HG03139 (cell line): ENCODE measurements at regions not wholly inside any gene's neighbourhood (a gene's known extent, or its start where the extent isn't known, plus 50 kb on each side); places are given as distances from the start of the nearest gene placed in this dataset.
"Not testable (repeated sequence)": the region's sequence is repeated elsewhere in the genome, so short reads cannot be mapped to it uniquely, and the experiment has no call there.

Experiments
- ATAC-seq: cut with Tn5 transposase; IDR thresholded peaks from one replicate; pipeline ENCODE4 v1.9.1; 2021; ENCODE audit not compliant: unreplicated experiment

GRCh38 chr12:23236066-23236780, 611.3 kb downstream of the ETNK1 start:
- no peak for ATAC-seq

DNA sequence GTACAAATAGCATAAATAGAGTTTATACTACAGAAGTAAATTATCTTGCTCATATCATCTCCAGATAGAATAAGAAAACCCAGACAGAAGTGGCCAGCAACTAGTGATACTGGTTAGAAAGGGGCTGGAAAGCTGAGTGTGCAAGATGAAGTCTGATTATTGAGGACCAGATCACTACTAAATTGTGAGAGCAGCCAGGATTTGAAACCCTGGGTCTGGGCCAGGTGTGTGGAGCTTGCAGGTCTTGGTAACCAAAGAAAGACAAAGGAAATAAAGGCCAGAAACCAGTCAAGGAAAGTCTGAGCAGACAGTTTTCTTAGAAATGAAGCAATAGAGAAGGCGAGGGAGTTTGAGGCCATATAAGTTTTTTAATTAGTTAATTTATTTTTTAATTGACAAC, 611.8 kb downstream of the ETNK1 start:
- no peak for ATAC-seq

DNA sequence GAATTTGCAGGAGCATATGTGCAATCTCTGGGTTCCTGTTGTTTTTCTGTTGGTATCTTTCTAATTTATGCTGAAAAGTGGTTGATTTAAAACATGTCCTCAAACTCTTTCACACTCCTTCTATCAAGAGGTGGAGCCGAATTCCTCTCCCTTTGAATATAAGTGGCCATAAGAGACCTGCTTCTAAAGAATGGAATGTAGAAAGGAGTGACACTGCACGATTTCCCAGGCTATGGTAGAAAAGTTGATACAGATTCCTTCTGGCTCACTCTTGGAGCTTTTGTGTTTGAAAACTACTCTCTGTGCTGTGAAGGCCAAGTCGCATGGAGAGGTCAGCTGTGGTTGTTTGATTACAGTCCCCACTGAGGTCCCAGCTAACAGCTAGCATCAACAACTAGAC, 613.2 kb downstream of the ETNK1 start:
- ATAC-seq, result no peak

- ATAC-seq, result no peak
Measured at GRCh38 chr12:23238957-23239356, 614.0 kb downstream of the ETNK1 start.

- no peak for ATAC-seq
Measured at GRCh38 chr12:23245186-23245585, 620.2 kb downstream of the ETNK1 start.

DNA sequence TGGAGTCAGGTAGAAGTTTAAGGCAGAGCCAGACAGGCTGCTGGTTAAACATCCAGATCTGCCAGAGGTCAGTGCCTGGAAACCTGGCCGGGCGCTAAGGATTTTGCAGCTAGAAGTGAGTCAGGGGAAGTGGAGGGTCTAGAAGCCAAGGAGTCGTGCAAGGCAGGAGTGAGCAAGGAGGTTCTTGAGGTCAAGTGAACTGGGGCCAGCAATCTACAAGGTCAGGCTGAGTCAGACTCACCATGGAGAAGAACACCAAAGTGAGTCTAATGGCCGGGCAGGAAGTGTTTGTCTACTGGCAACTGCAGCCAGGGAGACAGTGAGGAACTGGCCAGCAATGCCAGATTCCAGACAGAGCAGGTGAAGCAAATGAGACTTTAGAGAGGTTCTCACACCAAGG, 628.2 kb downstream of the ETNK1 start:
- ATAC-seq, result no peak

- not testable (repeated sequence) for ATAC-seq
Measured at GRCh38 chr12:23253910-23254309, 628.9 kb downstream of the ETNK1 start.

- ATAC-seq, result no peak
Measured at GRCh38 chr12:23259558-23259957, 634.6 kb downstream of the ETNK1 start.

GRCh38 chr12:23262670-23263069, 637.7 kb downstream of the ETNK1 start:
- ATAC-seq, result no peak

DNA sequence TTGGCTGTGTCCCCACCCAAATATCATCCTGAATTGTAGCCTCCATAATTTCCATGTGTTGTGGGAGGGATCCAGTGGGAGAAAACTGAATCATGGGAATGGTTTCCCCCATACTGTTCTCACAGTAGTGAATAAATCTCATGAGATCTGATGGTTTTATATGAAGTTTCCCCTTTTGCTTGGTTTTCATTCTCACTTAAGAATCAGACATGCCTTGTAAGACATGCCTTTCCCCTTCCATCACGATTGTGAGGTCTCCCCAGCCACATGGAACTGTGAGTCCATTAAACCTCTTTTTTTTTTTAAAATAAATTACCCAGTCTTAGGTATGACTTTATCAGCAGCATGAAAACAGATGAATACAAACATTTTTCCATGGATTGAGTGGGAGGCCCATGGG, 652.9 kb downstream of the ETNK1 start:
- ATAC-seq, result no peak

GRCh38 chr12:23281295-23281694, 656.3 kb downstream of the ETNK1 start:
- no peak for ATAC-seq

- ATAC-seq, result no peak
Measured at GRCh38 chr12:23282701-23283100, 657.7 kb downstream of the ETNK1 start.

DNA sequence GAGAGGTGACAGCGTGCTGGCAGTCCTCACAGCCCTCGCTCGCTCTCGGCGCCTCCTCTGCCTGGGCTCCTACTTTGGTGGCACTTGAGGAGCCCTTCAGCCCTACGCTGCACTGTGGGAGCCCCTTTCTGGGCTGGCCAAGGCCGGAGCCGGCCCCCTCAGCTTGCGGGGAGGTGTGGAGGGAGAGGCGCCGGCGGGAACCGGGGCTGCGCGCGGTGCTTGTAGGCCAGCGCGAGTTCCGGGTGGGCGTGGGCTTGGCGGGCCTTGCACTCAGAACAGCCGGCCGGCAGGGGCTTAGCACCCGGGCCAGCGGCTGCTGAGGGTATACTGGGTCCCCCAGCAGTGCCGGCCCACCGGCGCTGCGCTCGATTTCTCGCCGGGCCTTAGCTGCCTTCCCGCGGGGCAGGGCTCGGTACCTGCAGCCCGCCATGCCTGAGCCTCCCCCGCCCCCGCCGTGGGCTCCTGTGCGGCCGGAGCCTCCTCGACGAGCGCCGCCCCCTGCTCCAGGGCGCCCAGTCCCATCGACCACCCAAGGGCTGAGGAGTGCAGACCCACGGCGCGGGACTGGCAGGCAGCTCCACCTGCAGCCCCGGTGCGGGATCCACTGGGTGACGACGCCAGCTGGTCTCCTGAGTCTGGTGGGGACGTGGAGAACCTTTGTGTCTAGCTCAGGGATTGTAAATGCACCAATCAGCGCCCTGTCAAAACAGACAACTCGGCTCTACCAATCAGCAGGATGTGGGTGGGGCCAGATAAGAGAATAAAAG, 661.0 kb downstream of the ETNK1 start:
- ATAC-seq, result not testable (repeated sequence)

DNA sequence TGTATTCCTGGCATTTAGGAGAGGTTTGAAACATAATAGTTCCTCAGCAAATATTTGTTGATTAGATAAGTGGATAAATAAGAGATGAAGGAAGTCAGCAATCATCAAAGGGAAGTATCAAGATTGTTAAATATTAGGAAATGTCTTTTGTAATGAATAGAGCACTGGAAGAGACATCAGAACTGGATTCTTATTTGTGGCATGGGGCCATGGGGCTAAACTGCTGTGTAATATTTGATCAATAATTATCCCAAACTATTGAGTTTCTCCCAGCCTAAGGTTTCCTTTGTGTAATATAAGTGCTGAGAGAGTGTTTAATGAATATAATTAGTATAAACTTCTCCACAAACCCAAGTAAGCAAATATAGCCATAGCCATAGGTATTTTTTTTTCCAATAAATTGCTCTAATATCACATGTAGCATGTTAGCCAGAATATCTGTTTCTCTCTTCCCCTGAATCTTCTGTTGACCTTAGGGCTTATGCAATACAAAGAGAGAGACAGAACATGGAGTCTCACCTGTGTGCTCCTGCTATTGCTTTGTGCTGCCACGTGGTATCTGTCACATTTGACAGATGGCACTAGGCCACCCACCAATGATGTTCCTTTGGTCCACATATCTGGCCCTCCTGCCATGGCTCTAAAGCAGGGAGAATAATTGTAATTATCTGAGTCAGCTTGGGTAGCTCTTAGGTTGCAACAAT, 658.7 kb downstream of the SOX5 start:
- no peak for ATAC-seq

DNA sequence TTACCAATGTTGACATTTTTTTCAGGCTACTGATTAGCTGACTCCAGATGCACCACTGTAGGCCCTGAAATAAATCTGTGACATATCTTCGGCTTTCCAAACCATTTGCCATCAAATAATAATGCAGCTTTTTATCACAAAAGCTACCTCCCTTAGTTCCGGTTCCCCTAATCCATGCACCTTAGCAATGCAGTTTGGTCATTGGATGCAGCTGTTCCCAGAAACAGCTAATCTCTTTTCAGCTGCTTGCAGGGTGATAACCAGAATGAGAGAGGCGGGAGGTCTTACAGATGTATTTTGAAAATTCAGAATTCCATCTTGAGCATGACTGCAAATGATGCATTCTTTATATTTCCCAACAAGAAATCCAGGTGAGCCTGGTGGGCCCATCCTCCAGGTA, 646.2 kb downstream of the SOX5 start:
- no peak for ATAC-seq

GRCh38 chr12:23303821-23304220, 645.6 kb downstream of the SOX5 start:
- no peak for ATAC-seq

- ATAC-seq, result no peak
Measured at GRCh38 chr12:23333938-23334337, 615.5 kb downstream of the SOX5 start.

DNA sequence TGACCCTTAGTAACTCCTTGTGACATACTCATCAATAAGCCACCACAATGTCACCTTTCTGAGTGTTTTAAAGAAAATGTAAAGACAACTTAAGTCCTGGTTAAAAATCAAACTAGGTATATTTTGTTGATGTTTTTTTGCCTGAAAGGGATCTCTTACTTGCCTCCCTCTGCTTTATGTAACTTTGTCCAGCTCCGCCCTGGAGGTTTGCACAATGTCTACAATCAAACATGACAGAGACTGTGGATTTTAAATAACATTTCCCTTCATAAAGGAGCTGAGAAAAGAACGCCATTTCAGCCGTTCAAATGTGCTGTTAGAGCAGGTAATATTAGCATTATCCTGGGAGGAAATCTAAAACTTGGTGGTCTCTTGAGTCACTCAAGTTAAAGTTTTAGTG, 613.9 kb downstream of the SOX5 start:
- ATAC-seq, result no peak

- no peak for ATAC-seq
Measured at GRCh38 chr12:23337213-23337612, 612.3 kb downstream of the SOX5 start.

- ATAC-seq, result no peak
Measured at GRCh38 chr12:23340351-23340750, 609.1 kb downstream of the SOX5 start.

DNA sequence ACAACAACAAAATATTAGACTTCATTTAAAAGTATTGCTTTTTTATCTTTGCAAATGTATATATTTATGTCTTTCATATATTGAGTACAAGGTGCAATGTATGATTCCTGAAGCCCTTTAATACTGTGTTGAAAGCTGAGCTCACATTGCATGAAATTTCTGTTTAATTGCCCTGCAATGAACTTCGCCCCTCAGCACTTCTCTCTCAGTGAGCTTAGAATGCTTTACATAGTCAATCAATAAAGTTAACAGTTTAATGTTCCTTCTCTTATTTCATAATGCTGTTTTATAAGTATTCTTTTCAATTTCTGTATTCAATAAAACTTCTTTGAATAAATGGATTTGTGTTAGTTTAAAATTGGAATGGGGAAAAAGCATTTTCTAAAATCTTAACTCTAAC, 607.1 kb downstream of the SOX5 start:
- ATAC-seq, result no peak

DNA sequence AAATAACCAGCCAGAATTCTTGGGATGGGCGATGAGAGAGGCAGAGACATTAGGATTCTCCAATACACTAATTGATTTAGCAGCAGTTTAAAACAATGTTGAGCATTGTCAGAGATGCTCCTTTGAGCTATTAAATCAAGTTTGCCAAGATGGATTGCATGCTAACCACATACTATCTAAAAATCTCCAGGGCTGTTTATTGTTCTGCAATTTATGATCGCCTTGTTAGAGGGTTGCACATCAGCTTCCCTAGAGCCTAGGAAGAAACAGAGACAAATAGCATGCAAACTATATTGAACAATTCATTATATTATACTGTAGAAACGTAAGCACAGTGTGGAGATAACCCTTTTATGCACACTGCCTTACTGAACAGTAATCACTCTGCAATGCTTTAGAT, 599.9 kb downstream of the SOX5 start:
- no peak for ATAC-seq
